Middle frontal gyrus (tissue), 1 donor: ENCODE measurements at regions not wholly inside any gene's neighbourhood (a gene's known extent, or its start where the extent isn't known, plus 50 kb on each side); places are given as distances from the start of the nearest gene placed in this dataset.
"Not testable (repeated sequence)": the region's sequence is repeated elsewhere in the genome, so short reads cannot be mapped to it uniquely, and the experiment has no call there.

Experiments
- DNase-seq: peaks from one replicate; pipeline ENCODE4 v3.0.0-alpha.2; 2015; ENCODE audit warnings: low spot score; ENCODE audit errors: extremely low spot score

GRCh38 chr11:91075032-91075695, 852.3 kb upstream of the CHORDC1 start:
- no peak for DNase-seq

DNA sequence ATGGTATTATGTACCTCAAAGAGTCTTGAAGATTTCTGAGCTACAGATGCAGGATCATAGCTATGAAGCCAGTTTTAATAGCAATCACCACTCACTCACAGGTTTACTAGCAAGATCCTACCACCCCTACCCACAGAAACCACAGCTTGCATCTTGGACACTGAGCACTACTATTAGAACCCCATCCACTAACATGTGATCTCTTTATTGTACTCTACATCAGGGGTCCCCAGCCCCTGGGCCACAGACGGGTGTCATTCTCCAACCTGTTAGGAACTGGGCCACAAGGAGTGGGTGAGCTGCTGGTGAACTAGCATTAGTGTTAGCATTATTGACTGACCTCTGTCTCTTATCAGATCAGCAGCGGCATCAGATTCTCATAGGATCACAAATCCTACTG, 844.8 kb upstream of the CHORDC1 start:
- no peak for DNase-seq

DNA sequence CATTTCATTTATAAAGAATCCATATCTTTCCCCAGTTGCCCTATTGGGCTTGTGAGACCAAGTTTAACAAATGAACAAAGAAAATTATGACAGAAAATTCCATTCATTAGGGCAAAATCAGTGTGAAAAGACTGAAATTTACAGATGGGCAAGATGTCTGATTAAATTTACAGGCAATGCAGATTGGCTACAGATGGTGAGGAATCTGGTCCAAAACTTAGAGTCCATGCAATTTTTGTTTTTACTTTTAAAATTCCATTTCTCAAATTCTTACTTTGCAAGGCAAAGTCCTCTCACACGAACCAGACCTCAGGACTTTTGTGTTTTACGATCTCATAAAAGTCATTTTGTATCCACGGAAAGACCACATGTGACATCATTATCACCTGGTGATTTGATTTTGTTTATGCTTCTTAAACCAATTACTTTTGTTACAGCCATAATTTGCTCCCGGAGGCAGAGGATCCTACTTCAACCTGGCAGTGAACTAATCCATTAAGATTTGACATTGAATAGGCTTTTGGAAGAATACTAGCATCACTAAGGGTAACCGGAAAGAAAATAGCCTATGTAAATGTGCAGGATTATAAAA, 843.7 kb upstream of the CHORDC1 start:
- no peak for DNase-seq

- not testable (repeated sequence) for DNase-seq
These were observed 840.5 kb upstream of the CHORDC1 start for GRCh38 chr11:91063399-91063798.

DNA sequence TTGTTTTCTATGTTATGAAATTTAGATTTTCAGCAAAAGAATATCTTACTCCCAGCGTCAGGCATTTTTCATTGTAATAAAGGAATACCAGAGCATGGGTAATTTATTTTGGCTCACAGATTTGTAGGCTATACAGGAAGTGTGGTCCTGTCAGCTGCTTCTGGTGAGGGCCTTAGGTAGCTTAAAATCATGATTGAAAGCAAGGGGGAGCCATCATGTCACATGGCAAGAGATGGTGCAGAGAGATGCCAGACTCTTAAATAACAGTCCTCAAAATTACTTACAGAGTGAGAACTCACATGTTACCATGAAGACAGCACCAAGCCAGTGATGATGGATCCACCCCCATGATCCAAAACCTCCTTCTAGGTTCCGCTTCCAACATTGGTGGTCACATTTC, 825.0 kb upstream of the CHORDC1 start:
- DNase-seq = no peak

DNA sequence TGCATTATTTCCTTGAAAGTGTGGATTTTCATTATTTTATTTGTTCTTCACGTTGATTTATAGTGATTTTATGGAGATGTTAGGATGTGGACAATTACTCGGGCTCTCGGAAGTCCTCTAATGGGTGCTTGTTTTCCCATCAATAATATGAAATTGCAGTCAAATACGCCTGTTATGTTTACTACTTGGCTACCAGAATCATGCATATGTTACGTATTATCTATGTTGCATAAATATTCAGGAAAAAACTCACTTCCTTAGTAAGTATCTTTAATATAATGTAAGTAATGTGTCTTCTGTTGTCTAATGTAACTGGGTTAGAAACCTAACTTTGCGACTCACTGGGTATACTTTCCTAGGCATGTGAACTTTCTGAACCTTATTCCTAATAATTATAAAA, 823.4 kb upstream of the CHORDC1 start:
- no peak for DNase-seq

- no peak for DNase-seq
These were observed 818.8 kb upstream of the CHORDC1 start for GRCh38 chr11:91041626-91042025.

DNA sequence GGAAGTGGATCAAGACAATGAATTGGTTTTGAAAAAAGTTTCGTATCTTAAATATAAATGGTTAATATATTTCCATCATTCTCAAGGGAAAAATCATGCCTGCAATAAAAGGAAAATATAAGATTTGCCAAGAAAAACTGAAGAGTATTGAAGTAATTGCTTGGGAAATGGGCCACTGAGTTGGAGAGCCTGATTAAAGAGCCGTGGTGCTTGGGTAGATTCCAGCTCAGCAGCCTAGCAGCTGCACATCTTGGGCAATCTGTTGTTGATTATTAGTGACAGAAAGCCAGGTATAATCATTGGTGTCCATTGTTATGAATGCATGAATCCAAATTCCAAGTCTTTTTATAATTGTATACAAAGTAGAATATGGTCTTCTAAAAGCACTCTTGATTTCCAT, 800.9 kb upstream of the CHORDC1 start:
- DNase-seq = no peak

- no peak for DNase-seq
These were observed 788.7 kb upstream of the CHORDC1 start for GRCh38 chr11:91011503-91011902.

DNA sequence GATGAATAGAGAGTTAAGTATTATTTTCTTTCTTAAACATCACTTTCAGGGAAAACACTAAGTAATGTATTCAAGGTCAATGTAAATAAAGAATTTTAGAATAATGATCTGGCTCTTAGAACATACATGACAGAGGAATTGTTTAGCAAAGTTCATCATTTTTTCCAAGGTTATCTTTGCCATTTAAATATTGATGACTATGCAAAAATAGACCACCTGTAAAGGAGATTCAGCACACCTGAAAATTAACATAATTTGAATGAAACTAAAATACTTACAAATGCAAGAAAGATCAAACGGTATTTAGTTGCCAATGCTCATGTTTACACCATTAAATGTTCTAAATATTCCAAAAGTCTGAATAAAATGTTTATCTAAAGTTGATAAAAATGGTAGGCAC, 782.6 kb upstream of the CHORDC1 start:
- no peak for DNase-seq

- no peak for DNase-seq
These were observed 774.4 kb upstream of the CHORDC1 start for GRCh38 chr11:90997241-90997640.

DNA sequence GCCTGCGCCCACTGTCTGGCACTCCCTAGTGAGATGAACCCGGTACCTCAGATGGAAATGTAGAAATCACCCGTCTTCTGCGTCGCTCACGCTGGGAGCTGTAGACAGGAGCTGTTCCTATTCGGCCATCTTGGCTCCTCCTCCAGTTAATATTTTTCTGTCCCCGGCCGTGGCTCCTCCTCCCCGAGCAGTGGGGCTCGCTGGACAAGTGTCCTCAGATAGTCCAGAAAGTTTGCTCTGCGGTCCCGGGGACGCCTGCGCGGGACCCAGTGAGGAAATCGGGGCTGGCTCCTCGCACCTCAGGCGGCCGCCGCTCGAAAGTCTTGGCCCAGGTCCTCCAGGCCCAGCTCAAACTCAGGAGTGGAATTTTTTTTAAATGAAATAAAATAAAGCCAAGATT, 749.3 kb upstream of the CHORDC1 start:
- DNase-seq = not testable (repeated sequence)

GRCh38 chr11:90947930-90948329, 725.1 kb upstream of the CHORDC1 start:
- DNase-seq = no peak

DNA sequence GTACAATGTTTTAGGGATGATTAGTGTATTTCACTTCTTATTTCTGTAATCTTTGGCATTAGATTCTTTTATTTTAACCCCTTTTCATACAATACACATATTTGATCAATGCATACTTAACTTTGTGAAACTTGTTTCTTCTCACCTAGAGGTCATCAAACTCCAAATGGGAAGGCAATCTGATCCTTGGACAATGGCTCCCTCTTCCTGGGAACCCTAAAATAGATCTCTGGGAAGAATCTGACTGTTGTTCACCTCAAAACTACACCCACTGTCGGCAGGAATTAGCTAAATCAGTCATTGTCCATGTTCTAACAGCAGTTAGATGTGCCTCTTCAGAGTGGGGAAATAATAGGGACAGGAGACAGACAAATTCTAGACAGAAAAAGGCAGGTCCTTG, 707.4 kb upstream of the CHORDC1 start:
- DNase-seq = no peak

DNA sequence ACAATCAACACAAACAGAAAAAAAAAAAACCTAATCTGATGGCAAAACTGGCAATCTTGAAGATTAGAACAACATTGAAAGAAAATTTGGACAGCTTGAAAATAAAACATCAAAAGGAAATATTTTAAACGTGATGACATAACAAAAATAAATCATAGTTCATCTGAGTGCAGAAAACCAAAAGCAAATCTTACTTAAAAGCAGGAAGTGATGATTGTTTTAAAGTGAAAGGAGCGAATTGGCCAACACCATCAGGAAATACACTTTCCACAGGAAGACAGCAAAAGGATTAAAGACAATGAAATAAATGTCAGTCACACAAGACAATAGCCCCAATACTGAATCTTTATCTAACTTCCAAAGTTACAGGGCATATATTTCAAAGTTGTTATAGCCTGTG, 696.5 kb upstream of the CHORDC1 start:
- DNase-seq = no peak

GRCh38 chr11:90916706-90917105, 693.9 kb upstream of the CHORDC1 start:
- DNase-seq = no peak

- no peak for DNase-seq
These were observed 690.4 kb upstream of the CHORDC1 start for GRCh38 chr11:90913131-90913668.

GRCh38 chr11:90912631-90913030, 689.8 kb upstream of the CHORDC1 start:
- DNase-seq = no peak

DNA sequence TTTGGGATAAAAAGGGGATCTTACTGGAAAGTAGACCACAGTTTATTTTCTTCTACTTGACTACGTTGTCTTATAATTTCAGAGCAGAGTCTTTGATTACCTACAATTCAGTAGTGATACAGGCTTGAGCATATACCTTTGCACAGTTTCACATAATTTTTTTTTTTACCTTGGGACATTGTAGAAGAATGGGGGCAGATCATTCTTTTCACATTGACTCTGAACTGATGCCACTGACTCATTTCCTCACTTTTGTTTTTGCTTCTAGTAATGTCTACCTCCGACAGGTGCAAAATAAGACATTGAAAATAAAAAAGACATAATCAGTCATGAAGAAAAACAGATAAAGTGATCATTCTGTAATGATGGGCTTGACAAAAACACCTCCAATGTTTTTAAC, 688.3 kb upstream of the CHORDC1 start:
- no peak for DNase-seq

DNA sequence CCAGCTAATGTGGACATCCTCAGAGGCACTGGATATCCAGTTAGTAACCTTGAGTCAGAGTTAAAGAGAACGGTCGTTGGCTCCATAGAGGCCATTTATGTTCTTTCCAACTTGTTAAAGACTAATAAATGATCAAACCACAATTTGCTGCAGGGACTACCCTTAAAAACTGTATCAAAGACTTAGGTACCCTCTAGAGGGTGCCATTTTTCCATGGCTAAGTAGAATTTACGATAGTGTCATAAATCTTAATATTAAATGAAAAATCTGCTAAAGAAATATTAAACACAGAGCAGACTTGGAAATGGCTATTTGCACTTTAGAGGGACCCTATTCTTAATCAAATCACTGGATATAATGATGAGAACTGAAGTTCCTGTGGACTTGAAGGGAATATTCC, 685.2 kb upstream of the CHORDC1 start:
- no peak for DNase-seq

- DNase-seq = no peak
These were observed 673.0 kb upstream of the CHORDC1 start for GRCh38 chr11:90895850-90896249.

DNA sequence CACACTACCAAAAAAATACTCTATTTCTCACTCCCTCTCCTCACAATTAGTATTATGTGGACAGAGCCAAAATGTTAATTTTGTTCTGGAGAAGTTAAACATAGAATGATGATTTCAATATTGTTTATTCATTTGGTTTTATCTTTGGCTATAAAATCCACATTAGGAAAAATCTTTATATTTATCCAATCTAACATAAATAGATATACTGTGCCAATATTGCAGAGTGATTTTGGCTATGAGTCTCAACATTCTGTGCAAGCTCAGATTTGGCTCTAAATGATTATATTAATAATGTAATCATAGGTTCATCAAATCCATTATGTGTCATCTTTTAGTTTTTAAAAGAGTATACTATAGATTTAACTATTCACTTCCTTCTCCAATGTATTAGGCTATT, 667.5 kb upstream of the CHORDC1 start:
- no peak for DNase-seq

- DNase-seq = no peak
These were observed 661.3 kb upstream of the CHORDC1 start for GRCh38 chr11:90884181-90884580.
